ENCODE measurements at regions not wholly inside any gene's neighbourhood (a gene's known extent, or its start where the extent isn't known, plus 50 kb on each side); places are given as distances from the start of the nearest gene placed in this dataset.

DNA sequence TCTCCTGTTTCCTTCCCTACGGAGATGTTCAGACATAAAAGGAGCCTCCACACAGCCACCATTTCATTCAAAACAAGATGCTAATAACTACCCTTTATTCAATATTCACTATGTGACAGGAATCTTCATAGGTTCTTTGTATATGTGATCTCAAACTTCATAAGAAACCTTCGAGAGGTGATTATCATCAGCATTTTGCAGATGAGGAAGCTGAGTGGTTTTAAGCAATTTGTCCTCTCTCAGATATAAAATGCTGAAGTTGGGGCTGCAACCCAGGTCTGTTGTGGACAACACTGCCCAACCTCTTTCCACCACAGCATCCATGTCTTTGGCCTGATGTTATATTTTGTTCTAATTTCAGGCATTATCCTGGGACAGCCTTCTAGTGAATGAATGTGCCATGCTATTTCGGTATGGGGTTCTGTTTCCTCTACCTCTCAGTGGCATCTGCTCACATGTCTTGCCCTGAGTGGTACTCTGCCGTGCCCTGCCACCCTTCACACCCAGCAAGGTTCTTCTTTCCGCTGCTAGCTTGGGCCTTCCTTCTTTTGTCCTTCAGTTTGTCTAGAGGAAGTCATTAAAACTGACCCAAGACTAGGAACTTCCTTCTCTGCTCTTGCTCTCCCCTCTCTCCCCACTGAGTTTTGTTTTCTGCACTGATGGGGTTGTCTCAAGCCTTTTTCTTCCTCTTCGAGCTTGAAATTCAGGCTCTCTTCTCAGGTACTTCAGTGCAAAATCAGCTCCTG lies 300.9 kb upstream of the PRDM1 start:
- no peak for FAIRE-seq
- Histone ChIP-seq H3K36me3 (ENCODE audit: control insufficient read depth, insufficient read depth, low read length) (no peaks in the 10 kb centered on the region), H3K4me3 (ENCODE audit: low read depth, low read length) (no peak overlapping the region), H3K27me3 (ENCODE audit: control insufficient read depth, insufficient read depth, low read length) (no peaks in the 10 kb centered on the region)
- TF ChIP-seq, protein P1, sequence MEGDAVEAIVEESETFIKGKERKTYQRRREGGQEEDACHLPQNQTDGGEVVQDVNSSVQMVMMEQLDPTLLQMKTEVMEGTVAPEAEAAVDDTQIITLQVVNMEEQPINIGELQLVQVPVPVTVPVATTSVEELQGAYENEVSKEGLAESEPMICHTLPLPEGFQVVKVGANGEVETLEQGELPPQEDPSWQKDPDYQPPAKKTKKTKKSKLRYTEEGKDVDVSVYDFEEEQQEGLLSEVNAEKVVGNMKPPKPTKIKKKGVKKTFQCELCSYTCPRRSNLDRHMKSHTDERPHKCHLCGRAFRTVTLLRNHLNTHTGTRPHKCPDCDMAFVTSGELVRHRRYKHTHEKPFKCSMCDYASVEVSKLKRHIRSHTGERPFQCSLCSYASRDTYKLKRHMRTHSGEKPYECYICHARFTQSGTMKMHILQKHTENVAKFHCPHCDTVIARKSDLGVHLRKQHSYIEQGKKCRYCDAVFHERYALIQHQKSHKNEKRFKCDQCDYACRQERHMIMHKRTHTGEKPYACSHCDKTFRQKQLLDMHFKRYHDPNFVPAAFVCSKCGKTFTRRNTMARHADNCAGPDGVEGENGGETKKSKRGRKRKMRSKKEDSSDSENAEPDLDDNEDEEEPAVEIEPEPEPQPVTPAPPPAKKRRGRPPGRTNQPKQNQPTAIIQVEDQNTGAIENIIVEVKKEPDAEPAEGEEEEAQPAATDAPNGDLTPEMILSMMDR (IDR thresholded peaks at IDR 0.05; ENCODE audit: insufficient read depth, low read length, severe bottlenecking): no peak
- DNase-seq (ENCODE audit: low read depth): no peak

- Histone ChIP-seq H3K27me3 (ENCODE audit: control insufficient read depth, insufficient read depth, low read length) (no peaks in the 10 kb centered on the region), H3K4me3 (ENCODE audit: low read depth, low read length) (no peak overlapping the region), H3K36me3 (ENCODE audit: control insufficient read depth, insufficient read depth, low read length) (no peaks in the 10 kb centered on the region)
- FAIRE-seq (no peak), DNase-seq (ENCODE audit: low read depth) (no peak)
- TF ChIP-seq, protein P1 (IDR thresholded peaks at IDR 0.05; ENCODE audit: insufficient read depth, low read length, severe bottlenecking): no peak
These were observed 302.0 kb upstream of the PRDM1 start for GRCh38 chr6:105784179-105784578.

DNA sequence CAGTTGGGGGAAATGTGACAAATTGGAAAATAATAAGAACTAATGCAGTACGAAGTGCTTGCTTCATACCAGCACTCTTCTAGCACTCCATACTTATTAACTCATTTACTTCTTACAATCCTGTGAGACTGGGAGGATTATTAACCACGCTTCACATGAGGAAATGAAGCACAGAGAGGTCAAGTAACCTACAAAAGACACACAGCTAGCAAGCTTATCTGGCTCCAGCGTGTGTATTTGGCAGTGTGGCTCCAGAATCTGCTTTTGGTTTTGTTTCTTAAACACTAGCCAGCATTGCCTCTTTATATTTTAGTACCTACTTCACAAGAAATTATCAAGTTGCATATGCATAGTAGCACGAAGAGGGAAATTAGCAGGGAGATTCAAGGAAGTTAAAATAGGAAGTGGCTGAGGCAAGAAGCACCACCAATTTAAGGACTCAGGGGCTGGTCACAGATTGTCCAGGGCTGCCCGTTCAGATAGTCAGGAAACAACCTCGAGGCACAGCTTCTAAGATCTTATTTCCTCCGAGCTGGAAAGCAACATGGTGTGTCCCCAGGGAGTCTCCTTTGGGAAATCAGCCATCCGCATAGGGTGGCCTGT lies 302.7 kb upstream of the PRDM1 start:
- H3K36me3 ChIP-seq (ENCODE audit: control insufficient read depth, insufficient read depth, low read length): no peaks in the 10 kb centered on the region
- no peak for DNase-seq (ENCODE audit: low read depth)
- TF ChIP-seq, protein P1 (IDR thresholded peaks at IDR 0.05; ENCODE audit: insufficient read depth, low read length, severe bottlenecking): no peak
- H3K4me3 ChIP-seq (ENCODE audit: low read depth, low read length): no peak overlapping the region
- H3K27me3 ChIP-seq (ENCODE audit: control insufficient read depth, insufficient read depth, low read length): no peaks in the 10 kb centered on the region
- no peak for FAIRE-seq

- H3K4me3 ChIP-seq (ENCODE audit: low read depth, low read length): no peak overlapping the region
- TF ChIP-seq, protein P1 (IDR thresholded peaks at IDR 0.05; ENCODE audit: insufficient read depth, low read length, severe bottlenecking): no peak
These were observed 304.2 kb upstream of the PRDM1 start for GRCh38 chr6:105781915-105782314.

GRCh38 chr6:105781248-105781647 lies 304.9 kb upstream of the PRDM1 start:
- H3K4me3 ChIP-seq (ENCODE audit: low read depth, low read length): no peak overlapping the region
- no peaks in the 10 kb centered on the region for H3K36me3 ChIP-seq (ENCODE audit: control insufficient read depth, insufficient read depth, low read length)
- FAIRE-seq (no peak), DNase-seq (ENCODE audit: low read depth) (peak; percentile 91)
- TF ChIP-seq, protein P1 (IDR thresholded peaks at IDR 0.05; ENCODE audit: insufficient read depth, low read length, severe bottlenecking): no peak
- no peaks in the 10 kb centered on the region for H3K27me3 ChIP-seq (ENCODE audit: control insufficient read depth, insufficient read depth, low read length)

More at GRCh38 chr6:105781915-105782314, 304.2 kb upstream of the PRDM1 start:
- FAIRE-seq (no peak), DNase-seq (ENCODE audit: low read depth) (peak; percentile 56)
- Histone ChIP-seq H3K36me3 (ENCODE audit: control insufficient read depth, insufficient read depth, low read length) (no peaks in the 10 kb centered on the region), H3K27me3 (ENCODE audit: control insufficient read depth, insufficient read depth, low read length) (no peaks in the 10 kb centered on the region)

Measured in bronchial epithelial cell (primary cell).